H1 (cell line): ENCODE measurements at regions not wholly inside any gene's neighbourhood (a gene's known extent, or its start where the extent isn't known, plus 50 kb on each side); places are given as distances from the start of the nearest gene placed in this dataset.

Source experiments
- CTCF ChIA-PET: fragments of 300-600 bp; sonication (Branson Sonifier 250); formaldehyde crosslinking; loops from one replicate; lab custom pipeline; 2021; ENCODE audit not compliant: partially characterized antibody; lab: Charles Lee
- POLR2A ChIA-PET: fragments of 300-600 bp; sonication (Branson Sonifier 250); formaldehyde crosslinking; loops from one replicate; lab custom pipeline; 2021; ENCODE audit warnings: inconsistent platforms; ENCODE audit not compliant: partially characterized antibody; lab: Charles Lee
- DNase-seq, 2 experiments: peaks; one replicate each; pipeline versions ENCODE4 v3.0.0 to v3.0.0-alpha.2; 2010 to 2022; ENCODE audit warnings: low spot score in 2 of 2, low read depth in 1 of 2, mixed read lengths in 1 of 2
- FAIRE-seq: peaks from 2 replicates; lab custom pipeline; 2011; peaks lifted over from hg19 to GRCh38; lab: Jason Lieb, UNC
- H2AFZ ChIP-seq: 2 replicates; pipeline ENCODE4 v1.8.1; 2012; ENCODE audit warnings: low read length, inconsistent platforms
- H2AK5ac ChIP-seq: 2 replicates; pipeline ENCODE4 v1.6.1; 2013; ENCODE audit warnings: low read depth, low read length
- H2BK120ac ChIP-seq: replicated peaks from 2 replicates; pipeline ENCODE3; 2013; ENCODE audit warnings: low read depth, low read length, inconsistent platforms
- H2BK12ac ChIP-seq: 2 replicates; pipeline ENCODE4 v1.6.1; 2013; ENCODE audit warnings: low read depth, low read length
- H2BK15ac ChIP-seq: 2 replicates; pipeline ENCODE4 v1.6.1; 2013; ENCODE audit warnings: low read length
- H2BK20ac ChIP-seq: 2 replicates; pipeline ENCODE4 v1.6.1; 2013; ENCODE audit warnings: low read length
- H2BK5ac ChIP-seq: 2 replicates; pipeline ENCODE4 v1.6.1; 2013; ENCODE audit warnings: low read depth, low read length
- H3K14ac ChIP-seq: 2 replicates; pipeline ENCODE4 v1.6.1; 2013; ENCODE audit warnings: inconsistent platforms; ENCODE audit not compliant: insufficient read length
- H3K18ac ChIP-seq: 2 replicates; pipeline ENCODE4 v1.6.1; 2013; ENCODE audit warnings: low read length; ENCODE audit errors: extremely low read depth
- H3K23ac ChIP-seq: 2 replicates; pipeline ENCODE4 v1.6.1; 2013; ENCODE audit warnings: inconsistent platforms; ENCODE audit not compliant: insufficient read length
- H3K23me2 ChIP-seq: 2 replicates; pipeline ENCODE4 v1.6.1; 2013; ENCODE audit warnings: low read depth, low read length
- H3K27ac ChIP-seq: 2 replicates; pipeline ENCODE4 v1.6.1; 2011; ENCODE audit warnings: low read depth, low read length, inconsistent platforms
- H3K27me3 ChIP-seq, 4 experiments: replicated peaks in 1 of 4; 1 replicate in 1 of 4; 2 replicates in 3 of 4; pipeline versions ENCODE4 v1.6.1 to v1.8.1; 2011 to 2013; ENCODE audit warnings: low read length in 3 of 4, mild to moderate bottlenecking in 3 of 4, inconsistent platforms in 2 of 4, mixed read lengths in 2 of 4, moderate library complexity in 1 of 4; ENCODE audit not compliant: control insufficient read depth in 3 of 4, insufficient read depth in 3 of 4; ENCODE audit errors: extremely low read depth in 1 of 4
- H3K36me3 ChIP-seq, 4 experiments: 2 replicates each; pipeline versions ENCODE4 v1.6.1 to v1.8.1; 2011 to 2013; ENCODE audit warnings: mild to moderate bottlenecking in 4 of 4, low read length in 3 of 4, moderate library complexity in 2 of 4, control low read depth in 1 of 4, inconsistent platforms in 1 of 4; ENCODE audit not compliant: insufficient read depth in 4 of 4, control insufficient read depth in 2 of 4
- H3K4ac ChIP-seq: replicated peaks from 2 replicates; pipeline ENCODE3; 2013; ENCODE audit warnings: low read length, low read depth, mixed read lengths, inconsistent platforms; ENCODE audit not compliant: insufficient read length
- H3K4me1 ChIP-seq, 4 experiments: replicated peaks in 1 of 4; 1 replicate in 1 of 4; 2 replicates in 3 of 4; pipeline versions ENCODE4 v1.6.1 to v1.8.1; 2011 to 2013; ENCODE audit warnings: low read length in 3 of 4, inconsistent platforms in 2 of 4, mixed read lengths in 1 of 4; ENCODE audit not compliant: insufficient read depth in 4 of 4, control insufficient read depth in 3 of 4
- H3K4me2 ChIP-seq, 2 experiments: 2 replicates each; pipeline versions ENCODE4 v1.6.1 to v1.8.1; 2011 to 2013; ENCODE audit warnings: low read depth in 2 of 2, low read length in 2 of 2, control low read depth in 1 of 2, inconsistent platforms in 1 of 2, mild to moderate bottlenecking in 1 of 2; ENCODE audit not compliant: insufficient read depth in 1 of 2
- H3K4me3 ChIP-seq, 4 experiments: fragments of 200-600, 300-600 bp in 1 of 4; sonication (generic), shearing (Covaris generic), sonication (Bioruptor Twin) in 1 of 4; 2 replicates each; pipeline versions ENCODE4 v1.5.1 to v1.8.1; 2011 to 2016; ENCODE audit warnings: low read length in 4 of 4, low read depth in 3 of 4, control low read depth in 2 of 4, inconsistent platforms in 2 of 4, mild to moderate bottlenecking in 2 of 4, mixed read lengths in 1 of 4, moderate library complexity in 1 of 4; ENCODE audit not compliant: insufficient read depth in 2 of 4; ENCODE audit errors: extremely low read depth in 1 of 4
- H3K56ac ChIP-seq: replicated peaks from 2 replicates; pipeline ENCODE3; 2013; ENCODE audit warnings: low read depth, mild to moderate bottlenecking, mixed read lengths, low read length, inconsistent platforms; ENCODE audit not compliant: insufficient read length
- H3K79me1 ChIP-seq: 2 replicates; pipeline ENCODE4 v1.6.1; 2013; ENCODE audit warnings: low read depth, low read length, control low read depth
- H3K79me2 ChIP-seq, 2 experiments: 2 replicates each; pipeline versions ENCODE4 v1.6.1 to v1.8.1; 2012 to 2013; ENCODE audit warnings: low read length in 2 of 2, mild to moderate bottlenecking in 2 of 2, inconsistent platforms in 1 of 2; ENCODE audit not compliant: insufficient read depth in 2 of 2, control insufficient read depth in 1 of 2
- H3K9ac ChIP-seq, 4 experiments: replicated peaks in 1 of 4; 1 replicate in 1 of 4; 2 replicates in 3 of 4; pipeline versions ENCODE4 v1.6.1 to v1.8.1; 2011 to 2013; ENCODE audit warnings: low read depth in 3 of 4, low read length in 3 of 4, control low read depth in 2 of 4, mild to moderate bottlenecking in 2 of 4, moderate library complexity in 2 of 4, inconsistent platforms in 1 of 4; ENCODE audit errors: extremely low read depth in 1 of 4
- H3K9me3 ChIP-seq, 2 experiments: 2 replicates each; pipeline versions ENCODE4 v1.6.1 to v1.8.1; 2012 to 2013; ENCODE audit warnings: mild to moderate bottlenecking in 2 of 2, moderate library complexity in 2 of 2, control low read depth in 1 of 2, inconsistent platforms in 1 of 2, low read depth in 1 of 2, low read length in 1 of 2, mixed read lengths in 1 of 2; ENCODE audit not compliant: insufficient read depth in 2 of 2
- H4K20me1 ChIP-seq, 2 experiments: replicated peaks in 1 of 2; 2 replicates each; pipeline versions ENCODE3 to v1.8.1; 2011 to 2013; ENCODE audit warnings: inconsistent platforms in 2 of 2, low read length in 2 of 2, mild to moderate bottlenecking in 1 of 2; ENCODE audit not compliant: insufficient read depth in 2 of 2, control insufficient read depth in 1 of 2
- H4K5ac ChIP-seq: 2 replicates; pipeline ENCODE4 v1.6.1; 2013; ENCODE audit warnings: low read length, low read depth, mixed read lengths, inconsistent platforms; ENCODE audit not compliant: insufficient read length
- H4K8ac ChIP-seq: 2 replicates; pipeline ENCODE4 v1.8.0; 2013; ENCODE audit warnings: mild to moderate bottlenecking, moderate library complexity, low read length, inconsistent platforms; ENCODE audit not compliant: insufficient read depth; ENCODE audit errors: extremely low read depth
- H4K91ac ChIP-seq: replicated peaks from 2 replicates; pipeline ENCODE3; 2013; ENCODE audit warnings: low read length, mixed read lengths, inconsistent platforms; ENCODE audit not compliant: insufficient read length
- CBX5 ChIP-seq: fragments of 300-800, 300-1000 bp; sonication (generic); IDR thresholded peaks from 2 replicates; pipeline ENCODE4 v1.7.1; 2016; ENCODE audit warnings: antibody characterized with exemption, low read length, low read depth
- CREB1 ChIP-seq: IDR thresholded peaks from 2 replicates; pipeline ENCODE4 v1.6.1; 2012; ENCODE audit warnings: inconsistent platforms
- FOSL1 ChIP-seq: IDR thresholded peaks from 2 replicates; pipeline ENCODE4 v1.6.1; 2011; ENCODE audit warnings: mild to moderate bottlenecking, low read depth, low read length, moderate library complexity; ENCODE audit not compliant: insufficient read depth
- GTF2F1 ChIP-seq: IDR thresholded peaks from 2 replicates; pipeline ENCODE4 v1.6.1; 2012; ENCODE audit warnings: low read depth, low read length, improper control_type of control experiment, borderline replicate concordance
- HDAC2 ChIP-seq, 2 experiments: fragments of 300-600 bp in 1 of 2; sonication (generic) in 1 of 2; IDR thresholded peaks; 2 replicates each; pipeline ENCODE4 v1.6.1; 2011 to 2012; ENCODE audit warnings: low read depth in 2 of 2, low read length in 2 of 2, mild to moderate bottlenecking in 2 of 2, moderate library complexity in 2 of 2, borderline replicate concordance in 1 of 2, inconsistent platforms in 1 of 2
- KDM1A ChIP-seq: fragments of 200-600, 300-600 bp; sonication (generic); IDR thresholded peaks from 2 replicates; pipeline ENCODE4 v1.7.1; 2016; ENCODE audit warnings: mild to moderate bottlenecking, low read length, borderline replicate concordance
- NRF1 ChIP-seq: IDR thresholded peaks from 2 replicates; pipeline ENCODE4 v1.6.1; 2011; ENCODE audit warnings: mild to moderate bottlenecking, low read depth, low read length, improper control_type of control experiment
- RBBP5 ChIP-seq: IDR thresholded peaks from 2 replicates; pipeline ENCODE4 v1.7.1; 2012; ENCODE audit warnings: low read depth, mild to moderate bottlenecking, inconsistent platforms, low read length, moderate library complexity, borderline replicate concordance
- SAP30 ChIP-seq: fragments of 300-600 bp; sonication (generic); IDR thresholded peaks from 2 replicates; pipeline ENCODE4 v1.7.1; 2012; ENCODE audit warnings: low read length, moderate library complexity, mild to moderate bottlenecking, inconsistent platforms; ENCODE audit not compliant: insufficient read depth, insufficient replicate concordance
- WGBS, 2 experiments: shearing (Covaris generic) in 1 of 2; methylation state at CpG; one replicate each; pipeline versions ENCODE4 v1.1.6 to v1.1.7; 2013 to 2015; ENCODE audit warnings: low lambda C conversion rate in 2 of 2, mixed read lengths in 2 of 2, inconsistent platforms in 1 of 2, low coverage in 1 of 2, missing lambda C conversion rate in 1 of 2; ENCODE audit not compliant: insufficient replicate concordance in 2 of 2, insufficient coverage in 1 of 2, insufficient read length in 1 of 2; ENCODE audit errors: extremely low coverage in 1 of 2, missing lambda C conversion rate in 1 of 2; 5-methylcytosine and 5-hydroxymethylcytosine counted together
- TF ChIP-seq, protein P1 (sequence below): IDR thresholded peaks from 2 replicates; pipeline ENCODE4 v1.6.1; 2012; ENCODE audit warnings: inconsistent platforms

DNA sequence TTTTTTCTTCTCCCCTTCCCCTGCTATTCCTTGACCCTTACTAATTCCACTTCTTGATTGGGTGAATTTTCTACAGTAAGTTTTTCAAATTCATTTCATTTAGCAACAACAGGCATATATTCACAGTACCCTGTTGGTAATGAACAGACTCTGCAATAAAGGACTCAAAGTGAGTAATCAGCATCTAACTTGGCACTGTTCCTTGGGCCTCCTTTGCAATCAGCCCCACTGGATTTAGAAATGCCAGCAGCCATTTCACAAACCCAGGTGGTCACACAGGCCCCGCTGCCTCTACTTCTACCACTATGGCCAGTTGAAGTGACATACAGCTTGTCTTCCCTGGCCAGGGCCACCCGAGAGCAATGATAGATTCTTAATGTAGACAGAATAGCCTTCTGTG, 113.8 kb downstream of the CYB561 start:
- H2BK120ac ChIP-seq = no peak overlapping the region
- no peak overlapping the region for H2BK15ac ChIP-seq
- no peak for TF ChIP-seq CREB1
- no peak for TF ChIP-seq CBX5
- no peak for TF ChIP-seq GTF2F1
- TF ChIP-seq KDM1A = no peak
- no peak for TF ChIP-seq HDAC2 (IDR thresholded peaks at IDR 0.05; ENCODE audit: borderline replicate concordance in 1 of 2, low read depth in 2 of 2, low read length in 2 of 2)
- TF ChIP-seq RBBP5 = no peak
- TF ChIP-seq, protein P1, sequence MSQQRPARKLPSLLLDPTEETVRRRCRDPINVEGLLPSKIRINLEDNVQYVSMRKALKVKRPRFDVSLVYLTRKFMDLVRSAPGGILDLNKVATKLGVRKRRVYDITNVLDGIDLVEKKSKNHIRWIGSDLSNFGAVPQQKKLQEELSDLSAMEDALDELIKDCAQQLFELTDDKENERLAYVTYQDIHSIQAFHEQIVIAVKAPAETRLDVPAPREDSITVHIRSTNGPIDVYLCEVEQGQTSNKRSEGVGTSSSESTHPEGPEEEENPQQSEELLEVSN = no peak
- no peak for TF ChIP-seq FOSL1
- no peak for TF ChIP-seq SAP30
- TF ChIP-seq NRF1 = no peak
- no peaks in the 10 kb centered on the region for H3K4me1 ChIP-seq
- no peak overlapping the region for H3K56ac ChIP-seq
- no peak overlapping the region for H3K27ac ChIP-seq
- no peak overlapping the region for H3K4me3 ChIP-seq
- no peak overlapping the region for H3K9ac ChIP-seq
- no peaks in the 10 kb centered on the region for H3K79me2 ChIP-seq
- WGBS, 2 experiments = 89% methylated on average over 2 of the region's 2 CpGs; no CpG with 5 or more reads in 1 of the 2 experiments
- H4K5ac ChIP-seq = no peak overlapping the region
- ChIA-PET CTCF (interaction anchor here (0.9 kb wide), 1 partner anchor 9 kb away, joined by 6 read pairs; no protein-coding TSS in a partner anchor), POLR2A (no interaction called here)
- H4K91ac ChIP-seq = no peak overlapping the region
- H4K8ac ChIP-seq = no peak overlapping the region
- H3K27me3 ChIP-seq = no peaks in the 10 kb centered on the region
- H3K36me3 ChIP-seq = no peaks in the 10 kb centered on the region
- H3K23ac ChIP-seq = no peak overlapping the region
- DNase-seq = no peak
- H3K4ac ChIP-seq = no peak overlapping the region
- H3K4me2 ChIP-seq = no peak overlapping the region
- no peaks in the 10 kb centered on the region; the same call in 1 of the 2 replicates for H3K23me2 ChIP-seq
- no peak overlapping the region for H2BK20ac ChIP-seq
- H3K79me1 ChIP-seq = no peaks in the 10 kb centered on the region
- H3K9me3 ChIP-seq = no peaks in the 10 kb centered on the region
- H2BK5ac ChIP-seq = no peak overlapping the region
- FAIRE-seq = no peak
- no peak overlapping the region for H2BK12ac ChIP-seq
- no peak overlapping the region for H3K14ac ChIP-seq
- H3K18ac ChIP-seq = no peak overlapping the region
- no peaks in the 10 kb centered on the region for H4K20me1 ChIP-seq
- no peak overlapping the region for H2AK5ac ChIP-seq
- H2AFZ ChIP-seq = no peak overlapping the region
